HEK293T (cell line): ENCODE measurements at regions not wholly inside any gene's neighbourhood (a gene's known extent, or its start where the extent isn't known, plus 50 kb on each side); places are given as distances from the start of the nearest gene placed in this dataset.

Experiments used
- ARNT ChIP-seq: fragments of 450-650 bp; IDR thresholded peaks from 2 replicates; pipeline ENCODE4 v1.6.1; 2017; ENCODE audit warnings: mild to moderate bottlenecking
- FOXK2 ChIP-seq: fragments of 450-650 bp; IDR thresholded peaks from 2 replicates; pipeline ENCODE4 v1.6.1; 2016; ENCODE audit warnings: mild to moderate bottlenecking

DNA sequence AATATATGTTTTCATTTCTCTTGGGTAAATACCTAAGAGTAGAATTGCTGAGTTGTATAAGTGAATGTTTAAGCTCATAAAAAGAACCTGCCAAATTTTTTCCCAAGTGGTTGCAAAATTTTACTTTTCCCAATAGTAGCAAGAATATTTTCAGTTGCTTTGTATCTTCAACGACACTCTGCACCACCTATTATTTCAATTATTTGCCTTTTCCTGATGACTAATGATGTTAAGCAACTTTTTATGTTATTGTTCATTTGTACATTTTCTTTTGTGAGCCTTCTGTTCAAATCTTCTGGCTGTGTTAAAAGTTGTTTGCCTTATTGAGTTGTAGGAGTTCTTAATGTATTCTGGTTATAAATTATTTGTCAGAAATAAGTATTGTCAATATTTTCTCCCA is 299.1 kb upstream of the NRIP1 start:
- TF ChIP-seq FOXK2, result no peak
- TF ChIP-seq ARNT, result no peak
